HCT116 (cell line): ENCODE measurements at regions not wholly inside any gene's neighbourhood (a gene's known extent, or its start where the extent isn't known, plus 50 kb on each side); places are given as distances from the start of the nearest gene placed in this dataset.

Experiments used
- ATAC-seq: fragments of 200-7000 bp; cut with Tn5 transposase; 2 replicates; pipeline ENCODE4 v1.9.1; 2020; ENCODE audit warnings: mild to moderate bottlenecking, moderate library complexity
- BruUV-seq: library from RNA; stranded (reverse); fragments of 400-500 nt; replicated peaks from 2 replicates; lab custom pipeline; 2021; lab: Mats Ljungman, UMichigan
- CTCF ChIA-PET: fragments of 300-600 bp; sonication (Branson Sonifier 250); formaldehyde crosslinking; loops from one replicate; lab custom pipeline; 2021; ENCODE audit warnings: antibody characterized with exemption; lab: Charles Lee
- POLR2A ChIA-PET: fragments of 300-600, 350-600 bp; sonication (Branson Sonifier 250); formaldehyde crosslinking; loops from one replicate; lab custom pipeline; 2021; ENCODE audit warnings: antibody characterized with exemption; lab: Charles Lee
- RAD21 ChIA-PET, 2 experiments: fragments of 300-600 bp; sonication (Branson Sonifier 250); formaldehyde crosslinking; loops; one replicate each; lab custom pipeline; 2023; ENCODE audit warnings: low total read pairs in 2 of 2; ENCODE audit not compliant: uncharacterized antibody in 2 of 2, unreplicated experiment in 2 of 2, low non-redundant PET in 1 of 2; lab: Charles Lee
- DNase-seq: peaks from one replicate; pipeline ENCODE4 v3.0.0-alpha.2; 2010; ENCODE audit warnings: low read depth, low spot score
- H2AFZ ChIP-seq: fragments of 200-600 bp; shearing (Covaris generic), sonication (generic); 2 replicates; pipeline ENCODE4 v1.6.1; 2017; ENCODE audit warnings: low read depth, mixed run types, mixed read lengths, antibody characterized with exemption, low read length; ENCODE audit not compliant: poor library complexity, severe bottlenecking
- H3K27ac ChIP-seq: 2 replicates; pipeline ENCODE4 v1.5.1; 2012; ENCODE audit warnings: low read depth, low read length
- H3K27me3 ChIP-seq: fragments of 200-600 bp; sonication (generic); 2 replicates; pipeline ENCODE4 v1.6.1; 2016; ENCODE audit warnings: mixed run types, low read length, mixed read lengths; ENCODE audit not compliant: insufficient read depth
- H3K36me3 ChIP-seq, 2 experiments: fragments of 200-500 bp in 1 of 2; fragments of 200-600 bp in 1 of 2; sonication (Bioruptor generic) in 1 of 2; sonication (generic) in 1 of 2; 2 replicates each; pipeline versions ENCODE4 v1.5.1 to v1.6.1; 2014 to 2016; ENCODE audit warnings: low read length in 2 of 2, inconsistent platforms in 1 of 2, mixed read lengths in 1 of 2, mixed run types in 1 of 2; ENCODE audit not compliant: insufficient read depth in 2 of 2, control insufficient read depth in 1 of 2
- H3K4me1 ChIP-seq, 2 experiments: fragments of 200-600 bp in 1 of 2; sonication (generic) in 1 of 2; 2 replicates each; pipeline versions ENCODE4 v1.5.1 to v1.6.1; 2012 to 2017; ENCODE audit warnings: low read length in 2 of 2, inconsistent platforms in 1 of 2, mild to moderate bottlenecking in 1 of 2, mixed read lengths in 1 of 2, mixed run types in 1 of 2, moderate library complexity in 1 of 2; ENCODE audit not compliant: insufficient read depth in 2 of 2, control insufficient read depth in 1 of 2
- H3K4me2 ChIP-seq: fragments of 200-600 bp; sonication (generic); 2 replicates; pipeline ENCODE4 v1.6.1; 2017; ENCODE audit warnings: mixed run types, low read length, mixed read lengths
- H3K4me3 ChIP-seq, 2 experiments: fragments of 200-600 bp in 1 of 2; sonication (generic) in 1 of 2; replicated peaks in 1 of 2; 2 replicates each; pipeline ENCODE4 v1.5.1; 2011 to 2016; ENCODE audit warnings: low read length in 2 of 2, control low read depth in 1 of 2, low read depth in 1 of 2, mild to moderate bottlenecking in 1 of 2, mixed read lengths in 1 of 2, mixed run types in 1 of 2
- H3K79me2 ChIP-seq: fragments of 200-600 bp; sonication (generic); 2 replicates; pipeline ENCODE4 v1.6.1; 2017; ENCODE audit warnings: mild to moderate bottlenecking, mixed run types, low read length, moderate library complexity, mixed read lengths; ENCODE audit not compliant: insufficient read depth
- H3K9ac ChIP-seq: fragments of 200-600 bp; sonication (generic); 2 replicates; pipeline ENCODE4 v1.6.1; 2016; ENCODE audit warnings: low read length, mixed read lengths
- H3K9me2 ChIP-seq: fragments of 200-600 bp; sonication (generic), shearing (Covaris generic); 2 replicates; pipeline ENCODE4 v1.6.1; 2017; ENCODE audit warnings: mixed run types, mild to moderate bottlenecking, moderate library complexity; ENCODE audit not compliant: insufficient read depth
- H3K9me3 ChIP-seq, 2 experiments: fragments of 200-500 bp in 1 of 2; fragments of 200-600 bp in 1 of 2; sonication (Bioruptor generic) in 1 of 2; sonication (generic) in 1 of 2; 2 replicates each; pipeline ENCODE4 v1.6.1; 2014 to 2017; ENCODE audit warnings: low read length in 2 of 2, mixed read lengths in 2 of 2, inconsistent platforms in 1 of 2, low read depth in 1 of 2, mild to moderate bottlenecking in 1 of 2, mixed run types in 1 of 2, moderate library complexity in 1 of 2; ENCODE audit not compliant: control insufficient read depth in 1 of 2, insufficient read depth in 1 of 2
- H4K20me1 ChIP-seq: fragments of 200-600 bp; sonication (generic), shearing (Covaris generic); 2 replicates; pipeline ENCODE4 v1.6.1; 2017; ENCODE audit warnings: mixed run types, mild to moderate bottlenecking, moderate library complexity; ENCODE audit not compliant: insufficient read depth
- CBX3 ChIP-seq: IDR thresholded peaks from 2 replicates; pipeline ENCODE4 v1.6.1; 2012; ENCODE audit warnings: low read depth
- ELF1 ChIP-seq: IDR thresholded peaks from 2 replicates; pipeline ENCODE4 v1.6.1; 2012; ENCODE audit warnings: low read depth, borderline replicate concordance
- FOSL1 ChIP-seq: IDR thresholded peaks from 2 replicates; pipeline ENCODE4 v1.6.1; 2012; ENCODE audit warnings: low read depth
- POLR2A ChIP-seq: IDR thresholded peaks from 2 replicates; pipeline ENCODE4 v1.7.0; 2011; ENCODE audit warnings: borderline replicate concordance; ENCODE audit not compliant: insufficient read depth, insufficient read length; ENCODE audit errors: extremely low read depth
- POLR2AphosphoS5 ChIP-seq: IDR thresholded peaks from 2 replicates; pipeline ENCODE4 v1.6.1; 2011; ENCODE audit warnings: mild to moderate bottlenecking, low read depth, low read length, moderate library complexity
- SP1 ChIP-seq: IDR thresholded peaks from 2 replicates; pipeline ENCODE4 v1.6.1; 2012; ENCODE audit warnings: low read depth
- SRF ChIP-seq: IDR thresholded peaks from 2 replicates; pipeline ENCODE4 v1.6.1; 2012; ENCODE audit warnings: low read depth
- TCF7L2 ChIP-seq: IDR thresholded peaks from 2 replicates; pipeline ENCODE4 v1.7.0; 2011; ENCODE audit warnings: borderline replicate concordance, inconsistent platforms; ENCODE audit not compliant: insufficient read depth, insufficient read length; ENCODE audit errors: extremely low read depth
- YY1 ChIP-seq: IDR thresholded peaks from 2 replicates; pipeline ENCODE4 v1.6.1; 2011; ENCODE audit warnings: low read length, low read depth, moderate library complexity, mild to moderate bottlenecking; ENCODE audit not compliant: insufficient replicate concordance; ENCODE audit errors: extremely low read depth
- ZBTB33 ChIP-seq: IDR thresholded peaks from 2 replicates; pipeline ENCODE4 v1.6.1; 2011; ENCODE audit warnings: mild to moderate bottlenecking, low read length, moderate library complexity; ENCODE audit not compliant: insufficient replicate concordance; ENCODE audit errors: extremely low read depth
- ZFX ChIP-seq: fragments of 450-650 bp; IDR thresholded peaks from 2 replicates; pipeline ENCODE4 v1.6.1; 2017
- ZNF274 ChIP-seq: fragments of 200-500 bp; sonication (Bioruptor generic); IDR thresholded peaks from 2 replicates; pipeline ENCODE4 v1.6.1; 2014; ENCODE audit warnings: mild to moderate bottlenecking, low read depth, low read length, inconsistent platforms
- intact Hi-C: fragments of 100-400 bp; cut with micrococcal nuclease; formaldehyde crosslinking; loops from 2 replicates; pipeline ENCODE4 v1.10.0; 2022

GRCh38 chr3:154598166-154598565 is 168.2 kb upstream of the GPR149 start:
- H3K27me3 ChIP-seq: no peaks in the 10 kb centered on the region
- ChIA-PET CTCF (no interaction called here), POLR2A (no interaction called here), RAD21 (no interaction called here)
- no peak overlapping the region for H3K27ac ChIP-seq
- H3K4me3 ChIP-seq: no peak overlapping the region
- no peak for TF ChIP-seq ZNF274
- no peak for TF ChIP-seq ZFX
- no peak for TF ChIP-seq FOSL1
- TF ChIP-seq SP1: no peak
- TF ChIP-seq POLR2A: no peak
- no peak for TF ChIP-seq CBX3
- no peak for TF ChIP-seq SRF
- no peak for TF ChIP-seq ELF1
- TF ChIP-seq TCF7L2: no peak
- no peak for TF ChIP-seq POLR2AphosphoS5
- TF ChIP-seq YY1: no peak
- no peak for TF ChIP-seq ZBTB33
- no peaks in the 10 kb centered on the region for H4K20me1 ChIP-seq
- H3K9ac ChIP-seq: no peak overlapping the region
- ATAC-seq (no peak), DNase-seq (no peak)
- intact Hi-C loops: no loop called here
- no peak overlapping the region for H2AFZ ChIP-seq
- H3K9me2 ChIP-seq: no peaks in the 10 kb centered on the region
- no peaks in the 10 kb centered on the region for H3K9me3 ChIP-seq
- H3K4me1 ChIP-seq: no peaks in the 10 kb centered on the region
- no peaks in the 10 kb centered on the region for H3K36me3 ChIP-seq
- no peak overlapping the region for H3K4me2 ChIP-seq
- BruUV-seq: no TSS peak
- H3K79me2 ChIP-seq: no peaks in the 10 kb centered on the region
